ENCODE measurements at regions not wholly inside any gene's neighbourhood (a gene's known extent, or its start where the extent isn't known, plus 50 kb on each side); places are given as distances from the start of the nearest gene placed in this dataset.
"Not testable (repeated sequence)": the region's sequence is repeated elsewhere in the genome, so short reads cannot be mapped to it uniquely, and the experiment has no call there.

DNA sequence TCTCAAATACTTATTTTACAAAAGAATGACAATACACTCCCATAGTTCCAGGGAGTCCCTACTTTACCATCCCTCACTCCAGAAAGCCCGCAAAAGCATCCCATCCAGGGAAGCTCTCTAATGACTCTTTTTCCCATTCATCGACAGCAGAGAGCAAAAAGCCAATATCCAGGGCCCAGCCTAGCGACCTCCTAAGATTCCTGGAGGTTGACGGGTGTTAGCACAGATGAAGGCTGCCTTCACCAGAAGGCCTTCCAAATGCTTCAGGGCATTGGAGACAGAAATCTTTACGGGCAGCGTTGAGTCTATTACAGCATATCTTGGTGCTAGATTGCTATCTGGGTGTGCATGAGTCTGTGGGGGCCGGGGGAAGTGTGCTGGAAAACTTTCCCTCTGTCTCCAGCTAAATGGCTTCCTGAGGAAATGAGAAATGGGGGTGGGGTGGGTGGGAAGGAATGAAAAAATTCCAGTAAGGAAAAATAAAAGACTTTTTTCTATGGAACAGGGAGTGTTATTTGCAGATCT is 136.6 kb downstream of the PROX1 start:
- H3K9me3 ChIP-seq (ENCODE audit: control insufficient read depth, insufficient read depth, low read length), result no peaks in the 10 kb centered on the region

DNA sequence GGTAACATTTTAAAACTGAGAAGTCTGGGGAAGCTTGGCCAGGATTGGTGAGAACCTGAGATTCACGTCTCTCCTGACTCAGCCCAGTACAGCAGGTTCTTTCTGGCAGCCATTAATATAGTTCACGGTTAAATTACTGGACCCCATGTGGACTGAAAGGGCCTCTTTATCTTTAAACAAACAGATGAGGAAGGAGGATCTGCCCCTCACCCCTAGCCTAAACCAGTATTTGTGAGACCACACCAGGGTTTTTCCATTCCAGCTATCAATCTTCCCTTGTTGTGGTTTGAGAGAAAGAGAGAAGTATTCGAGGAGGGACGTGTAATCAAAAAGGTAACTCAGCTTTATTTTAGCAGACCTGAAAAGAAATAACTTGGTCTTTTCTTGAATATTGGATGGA is 137.1 kb downstream of the PROX1 start:
- peaks cover 3% of the 10 kb centered on the region for H3K4me1 ChIP-seq (ENCODE audit: insufficient read depth, low read length)
- no peaks in the 10 kb centered on the region for H3K9me3 ChIP-seq (ENCODE audit: control insufficient read depth, insufficient read depth, low read length)
- H3K36me3 ChIP-seq (ENCODE audit: insufficient read depth, low read length), result no peaks in the 10 kb centered on the region
- no peak overlapping the region for H3K9ac ChIP-seq (ENCODE audit: low read depth, low read length)

More for the DNA sequence above, 136.6 kb downstream of the PROX1 start:
- no peaks in the 10 kb centered on the region for H3K36me3 ChIP-seq (ENCODE audit: insufficient read depth, low read length)
- H3K4me1 ChIP-seq (ENCODE audit: insufficient read depth, low read length), result peaks cover 3% of the 10 kb centered on the region
- no peak overlapping the region for H3K9ac ChIP-seq (ENCODE audit: low read depth, low read length)

DNA sequence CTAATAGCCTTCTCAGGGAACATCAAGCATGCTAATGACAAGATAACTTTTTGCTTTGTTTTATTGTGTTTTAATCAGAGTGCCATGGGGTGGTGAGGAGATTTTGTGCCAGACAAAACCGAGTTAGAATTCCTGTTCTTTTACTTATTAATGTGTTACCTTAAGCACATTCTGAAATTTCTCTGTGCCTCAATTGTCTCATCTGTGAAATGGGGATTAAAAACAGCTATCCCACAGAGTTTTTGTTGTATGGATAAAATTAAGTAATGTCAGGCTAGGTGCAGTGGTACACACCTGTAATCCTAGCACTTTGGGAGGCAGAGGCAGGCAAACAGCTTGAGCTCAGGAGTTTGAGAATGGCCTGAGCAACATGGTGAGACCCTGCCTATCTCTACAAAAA is 138.0 kb downstream of the PROX1 start:
- Histone ChIP-seq H3K4me1 (ENCODE audit: insufficient read depth, low read length) (peaks cover 3% of the 10 kb centered on the region), H3K9me3 (ENCODE audit: control insufficient read depth, insufficient read depth, low read length) (no peaks in the 10 kb centered on the region), H3K36me3 (ENCODE audit: insufficient read depth, low read length) (no peaks in the 10 kb centered on the region), H3K9ac (ENCODE audit: low read depth, low read length) (no peak overlapping the region)

DNA sequence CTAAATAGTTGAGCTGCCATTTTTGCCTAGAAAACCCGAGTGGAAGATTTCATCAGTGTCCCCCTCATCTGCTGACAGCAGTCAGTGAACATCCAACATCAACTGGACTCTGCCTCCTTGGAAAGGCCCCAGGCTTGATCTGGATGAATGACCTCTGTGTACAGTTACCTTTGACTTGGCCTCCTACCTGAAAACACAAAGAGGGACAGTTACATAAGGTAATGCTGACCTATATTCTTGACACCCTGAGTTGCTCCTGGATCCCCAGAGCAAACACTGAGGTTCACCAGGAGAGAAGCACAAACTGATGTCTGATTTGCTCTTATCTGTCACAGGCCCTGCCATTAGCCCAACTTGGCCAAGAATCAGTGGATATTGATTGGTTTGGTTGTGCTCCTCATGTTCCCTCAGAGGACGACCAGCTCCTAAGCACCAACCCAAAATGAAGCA is 138.9 kb downstream of the PROX1 start:
- Histone ChIP-seq H3K9ac (ENCODE audit: low read depth, low read length) (no peak overlapping the region), H3K36me3 (ENCODE audit: insufficient read depth, low read length) (no peaks in the 10 kb centered on the region), H3K9me3 (ENCODE audit: control insufficient read depth, insufficient read depth, low read length) (no peaks in the 10 kb centered on the region), H3K4me1 (ENCODE audit: insufficient read depth, low read length) (peaks cover 3% of the 10 kb centered on the region)

DNA sequence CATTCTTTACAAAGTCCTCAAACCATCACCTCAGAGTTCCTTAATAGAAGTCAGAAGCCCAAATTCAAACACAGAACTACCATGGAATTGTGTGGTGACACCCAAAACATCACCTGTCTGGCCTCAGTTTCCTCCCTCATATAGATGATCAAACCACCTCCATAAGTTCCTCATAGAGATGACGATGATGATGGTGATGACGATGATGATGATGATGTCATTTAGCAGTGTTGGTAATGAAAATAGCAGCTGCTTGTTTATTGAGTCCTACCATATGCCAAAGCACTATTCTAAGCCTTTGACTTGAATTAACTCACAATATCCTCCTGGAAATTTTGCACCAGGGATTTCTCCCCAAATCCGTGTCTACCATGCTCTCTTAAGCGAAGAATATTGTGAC is 139.9 kb downstream of the PROX1 start:
- peaks cover 3% of the 10 kb centered on the region for H3K4me1 ChIP-seq (ENCODE audit: insufficient read depth, low read length)
- no peaks in the 10 kb centered on the region for H3K36me3 ChIP-seq (ENCODE audit: insufficient read depth, low read length)
- no peaks in the 10 kb centered on the region for H3K9me3 ChIP-seq (ENCODE audit: control insufficient read depth, insufficient read depth, low read length)
- H3K9ac ChIP-seq (ENCODE audit: low read depth, low read length), result no peak overlapping the region

DNA sequence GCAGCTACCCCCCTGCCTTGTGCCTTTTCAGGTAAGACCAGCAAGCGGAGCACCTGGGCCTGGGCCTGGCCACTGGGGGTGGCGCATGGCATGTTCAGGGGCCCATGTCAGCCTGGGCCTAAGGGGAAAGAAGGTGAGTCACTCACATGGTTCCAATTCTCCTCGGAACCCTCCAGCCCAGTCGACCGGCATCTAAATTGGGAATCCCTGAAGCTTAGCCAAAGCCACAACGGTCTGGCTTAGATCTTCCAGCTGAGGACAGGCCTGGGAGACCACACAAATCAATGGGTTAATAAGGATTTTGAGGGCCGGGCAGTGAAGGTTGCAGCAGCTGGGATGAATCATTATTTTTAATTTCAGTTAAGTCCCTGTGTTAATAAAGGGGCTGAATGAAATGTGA is 145.1 kb upstream of the SMYD2 start:
- H3K9me3 ChIP-seq (ENCODE audit: control insufficient read depth, insufficient read depth, low read length), result no peaks in the 10 kb centered on the region
- no peak overlapping the region for H3K9ac ChIP-seq (ENCODE audit: low read depth, low read length)
- H3K36me3 ChIP-seq (ENCODE audit: insufficient read depth, low read length), result no peaks in the 10 kb centered on the region
- peaks cover 5% of the 10 kb centered on the region; the same call in 1 of the 2 replicates for H3K4me1 ChIP-seq (ENCODE audit: insufficient read depth, low read length)

DNA sequence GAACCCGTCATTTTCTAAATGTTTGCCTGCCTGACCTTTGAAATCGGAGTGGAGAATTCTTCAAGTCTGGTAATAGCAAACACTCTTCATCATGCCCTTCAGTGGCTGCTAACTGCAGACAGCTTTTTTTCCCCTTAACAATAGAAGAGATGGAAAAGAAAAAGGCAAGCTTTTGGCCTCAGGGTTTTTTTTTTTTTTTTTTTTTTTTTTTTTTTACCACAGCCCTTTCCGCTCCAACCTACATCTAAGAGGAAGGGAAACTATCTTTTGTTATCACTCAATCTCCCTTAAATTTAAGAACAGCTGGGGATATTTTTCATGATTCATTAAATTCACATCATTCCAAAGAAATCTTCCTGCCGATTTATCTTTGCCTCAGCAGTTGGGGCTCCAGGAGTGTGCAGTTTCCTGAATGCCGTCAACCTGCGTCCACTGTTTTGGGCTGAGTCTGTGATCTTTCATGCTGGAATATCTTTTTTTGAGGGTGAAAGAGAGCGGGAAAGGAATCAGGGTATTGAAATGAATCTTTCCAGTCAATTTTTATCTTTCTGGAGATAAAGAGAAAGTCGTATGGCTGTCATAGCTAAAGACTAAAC is 144.5 kb upstream of the SMYD2 start:
- H3K9ac ChIP-seq (ENCODE audit: low read depth, low read length), result no peak overlapping the region
- no peaks in the 10 kb centered on the region for H3K36me3 ChIP-seq (ENCODE audit: insufficient read depth, low read length)
- H3K9me3 ChIP-seq (ENCODE audit: control insufficient read depth, insufficient read depth, low read length), result no peaks in the 10 kb centered on the region
- H3K4me1 ChIP-seq (ENCODE audit: insufficient read depth, low read length), result peaks cover 5% of the 10 kb centered on the region; the same call in 1 of the 2 replicates

DNA sequence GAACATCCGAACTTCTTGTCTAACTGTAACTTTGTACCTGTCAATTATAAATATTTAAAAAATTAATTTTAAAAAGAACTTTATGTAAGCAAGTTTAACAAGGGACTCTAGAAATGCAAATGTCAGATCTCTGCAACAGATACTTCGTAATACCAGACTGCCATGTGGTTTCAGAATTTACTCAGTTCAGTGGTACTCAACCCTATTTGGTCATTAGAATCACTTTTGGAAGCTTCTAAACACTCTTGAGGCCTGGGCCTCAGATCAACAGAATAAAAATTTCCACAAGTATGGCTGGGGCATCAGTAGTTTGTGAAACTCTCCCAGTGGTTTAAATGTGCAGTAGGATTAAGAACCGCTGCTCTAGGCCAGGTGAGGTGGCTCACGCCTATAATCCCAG is 139.5 kb upstream of the SMYD2 start:
- Histone ChIP-seq H3K36me3 (ENCODE audit: insufficient read depth, low read length) (no peaks in the 10 kb centered on the region), H3K9me3 (ENCODE audit: control insufficient read depth, insufficient read depth, low read length) (no peaks in the 10 kb centered on the region), H3K9ac (ENCODE audit: low read depth, low read length) (no peak overlapping the region), H3K4me1 (ENCODE audit: insufficient read depth, low read length) (peaks cover 9% of the 10 kb centered on the region)

DNA sequence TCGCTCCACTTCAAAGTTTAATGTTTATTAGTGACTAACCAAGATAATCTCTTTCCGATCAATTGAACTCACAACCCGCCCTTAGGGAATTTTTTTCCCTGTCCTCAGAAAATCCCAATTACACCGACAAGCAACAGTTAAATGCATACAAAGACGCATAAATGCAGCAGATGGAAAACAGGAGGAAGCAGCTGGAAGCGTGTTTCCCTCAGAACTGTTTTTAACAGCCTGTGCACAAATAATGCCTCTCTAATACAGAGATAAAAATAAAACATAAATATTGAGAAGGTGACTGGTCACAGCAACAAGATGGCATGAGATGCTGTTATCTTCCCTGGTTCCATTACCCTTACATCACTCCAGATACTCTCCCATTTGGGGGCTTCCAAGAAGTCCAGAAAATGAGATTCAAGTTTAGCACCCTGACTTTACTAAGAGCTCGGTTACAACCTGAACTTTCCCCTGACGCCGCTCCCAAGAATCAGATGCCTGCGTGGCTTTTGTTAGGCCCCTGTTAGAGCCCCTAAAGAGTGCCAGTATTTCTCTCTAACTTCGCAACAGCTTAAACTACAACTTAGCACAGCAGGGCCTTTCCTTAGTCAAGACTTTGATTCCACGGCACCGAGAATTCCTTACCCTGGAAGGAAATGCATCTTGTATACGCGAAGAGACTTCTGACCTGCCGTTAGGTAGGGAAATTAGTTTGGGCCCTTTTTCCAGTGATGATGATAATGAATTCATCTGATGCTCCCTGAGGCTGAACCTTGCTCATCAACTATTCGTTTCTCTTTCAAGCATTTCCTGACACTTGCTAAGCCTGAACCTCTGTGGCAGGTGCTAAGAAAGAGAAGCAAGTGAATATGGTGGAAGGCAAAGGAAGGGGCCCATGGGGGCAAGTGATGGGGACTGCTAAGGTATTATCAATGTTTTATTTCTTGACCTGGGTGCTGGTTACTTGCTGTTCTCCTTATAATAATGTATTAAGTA is 137.7 kb upstream of the SMYD2 start:
- H3K9ac ChIP-seq (ENCODE audit: low read depth, low read length), result no peak overlapping the region

DNA sequence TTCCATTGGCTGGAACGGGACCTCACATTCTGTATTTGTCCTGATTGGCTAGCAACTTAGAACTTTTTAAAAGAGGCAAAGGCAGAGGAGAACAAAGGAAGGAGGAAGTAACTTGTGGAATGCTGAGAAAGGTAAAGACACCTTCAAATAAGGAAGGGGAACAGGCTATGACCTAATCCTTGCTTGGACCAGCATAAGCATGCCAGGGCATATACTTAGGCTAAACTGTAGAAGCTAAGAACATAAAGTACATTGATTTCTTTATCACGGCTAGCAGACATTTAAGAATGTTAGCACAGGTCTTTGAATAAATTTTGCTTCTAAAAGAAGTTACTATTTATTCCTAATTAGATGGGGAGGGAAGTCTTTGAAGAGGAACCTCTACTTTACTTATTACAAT is 136.4 kb upstream of the SMYD2 start:
- not testable (repeated sequence) for H3K9me3 ChIP-seq (ENCODE audit: control insufficient read depth, insufficient read depth, low read length); H3K4me1 ChIP-seq (ENCODE audit: insufficient read depth, low read length); H3K9ac ChIP-seq (ENCODE audit: low read depth, low read length); H3K36me3 ChIP-seq (ENCODE audit: insufficient read depth, low read length)

More for the DNA sequence above, 137.7 kb upstream of the SMYD2 start:
- no peaks in the 10 kb centered on the region for H3K36me3 ChIP-seq (ENCODE audit: insufficient read depth, low read length)
- no peaks in the 10 kb centered on the region for H3K9me3 ChIP-seq (ENCODE audit: control insufficient read depth, insufficient read depth, low read length)
- peaks cover 9% of the 10 kb centered on the region for H3K4me1 ChIP-seq (ENCODE audit: insufficient read depth, low read length)

DNA sequence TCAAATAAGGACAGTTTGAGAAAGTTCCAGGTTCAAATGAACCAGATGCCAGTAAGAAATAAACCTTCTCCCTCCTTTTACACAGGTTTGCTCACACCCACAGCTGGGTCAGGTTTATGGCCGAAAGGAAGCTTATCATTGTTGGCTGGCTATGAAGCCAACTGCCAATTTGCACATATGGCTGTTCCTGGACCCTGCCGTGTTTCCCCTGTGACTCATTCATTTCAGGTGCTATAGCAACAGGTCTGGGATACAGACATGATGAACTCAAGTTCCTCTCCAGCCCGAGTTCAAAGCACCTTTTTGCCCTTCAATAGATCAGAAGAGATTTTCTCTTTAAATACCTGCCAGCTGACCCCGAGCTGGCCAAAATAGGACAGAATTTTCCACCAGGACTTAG is 134.4 kb upstream of the SMYD2 start:
- H3K4me1 ChIP-seq (ENCODE audit: insufficient read depth, low read length), result peaks cover 9% of the 10 kb centered on the region
- H3K9me3 ChIP-seq (ENCODE audit: control insufficient read depth, insufficient read depth, low read length), result no peaks in the 10 kb centered on the region
- H3K9ac ChIP-seq (ENCODE audit: low read depth, low read length), result no peak overlapping the region
- H3K36me3 ChIP-seq (ENCODE audit: insufficient read depth, low read length), result no peaks in the 10 kb centered on the region

DNA sequence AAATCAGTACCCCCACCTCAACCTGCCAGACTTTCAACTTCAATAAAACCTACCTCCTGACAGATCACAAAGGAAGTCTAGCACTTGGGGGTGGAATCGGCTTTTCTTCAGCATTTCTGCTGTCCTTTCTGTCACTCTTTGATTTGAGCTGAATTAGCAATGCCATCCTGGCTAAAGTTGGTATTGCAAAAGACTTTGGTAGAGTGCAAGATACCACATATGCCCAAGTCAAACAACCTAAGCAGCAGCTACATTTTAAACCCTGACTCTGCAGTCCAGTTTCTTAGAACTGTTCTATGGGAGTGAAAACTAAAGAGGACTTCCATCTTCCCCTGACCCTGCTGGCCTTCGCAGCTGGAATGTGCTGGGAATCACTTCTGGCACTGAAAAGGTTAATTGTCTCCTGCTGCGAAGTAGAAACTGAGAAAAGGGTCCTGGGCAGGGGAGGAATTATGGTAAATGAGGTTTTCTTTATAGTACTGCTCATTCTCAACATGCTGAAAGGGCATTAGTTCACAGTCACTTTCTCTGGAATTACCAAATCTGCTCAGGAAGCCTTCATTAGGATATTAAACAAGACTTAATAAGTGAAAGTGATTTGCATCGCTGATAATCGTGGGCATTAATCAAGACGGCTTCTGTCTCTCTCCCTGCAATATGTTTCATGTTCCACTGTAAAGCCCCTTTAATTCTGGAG is 126.2 kb upstream of the SMYD2 start:
- H3K4me1 ChIP-seq (ENCODE audit: insufficient read depth, low read length), result peaks cover 19% of the 10 kb centered on the region
- H3K9me3 ChIP-seq (ENCODE audit: control insufficient read depth, insufficient read depth, low read length), result no peaks in the 10 kb centered on the region
- H3K36me3 ChIP-seq (ENCODE audit: insufficient read depth, low read length), result no peaks in the 10 kb centered on the region
- H3K9ac ChIP-seq (ENCODE audit: low read depth, low read length), result no peak overlapping the region

DNA sequence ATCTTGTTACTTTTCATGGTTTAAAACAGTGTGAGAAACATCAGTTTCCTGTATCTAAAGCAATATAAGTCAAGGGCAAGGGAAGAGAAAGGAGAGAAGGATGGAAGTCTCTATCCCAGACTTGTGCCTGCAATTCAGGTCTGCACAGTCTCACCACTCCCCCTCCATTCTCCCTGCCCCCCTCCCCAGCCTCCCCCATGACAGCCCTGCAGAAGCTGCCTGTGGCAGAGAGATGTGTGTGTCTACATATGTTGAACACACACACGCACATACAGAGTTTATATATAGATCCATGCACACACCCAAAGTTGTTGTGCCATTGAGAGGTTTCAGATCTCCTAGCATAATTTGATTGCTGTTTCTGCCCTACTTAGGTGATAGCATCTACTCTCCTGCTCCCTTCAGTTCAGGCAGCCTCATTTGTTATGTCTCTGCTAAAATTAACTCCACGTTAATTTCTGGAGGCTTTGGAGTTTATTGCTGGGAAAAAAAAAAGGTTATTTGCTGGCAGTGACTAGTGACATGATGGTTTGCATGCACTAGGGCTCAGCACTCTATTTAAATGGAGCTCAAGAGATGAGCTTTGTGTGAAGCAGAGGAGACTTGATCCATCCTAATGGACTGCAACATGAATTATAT is 124.9 kb upstream of the SMYD2 start:
- peaks cover 19% of the 10 kb centered on the region for H3K4me1 ChIP-seq (ENCODE audit: insufficient read depth, low read length)
- H3K9ac ChIP-seq (ENCODE audit: low read depth, low read length), result no peak overlapping the region
- H3K36me3 ChIP-seq (ENCODE audit: insufficient read depth, low read length), result no peaks in the 10 kb centered on the region
- no peaks in the 10 kb centered on the region for H3K9me3 ChIP-seq (ENCODE audit: control insufficient read depth, insufficient read depth, low read length)

DNA sequence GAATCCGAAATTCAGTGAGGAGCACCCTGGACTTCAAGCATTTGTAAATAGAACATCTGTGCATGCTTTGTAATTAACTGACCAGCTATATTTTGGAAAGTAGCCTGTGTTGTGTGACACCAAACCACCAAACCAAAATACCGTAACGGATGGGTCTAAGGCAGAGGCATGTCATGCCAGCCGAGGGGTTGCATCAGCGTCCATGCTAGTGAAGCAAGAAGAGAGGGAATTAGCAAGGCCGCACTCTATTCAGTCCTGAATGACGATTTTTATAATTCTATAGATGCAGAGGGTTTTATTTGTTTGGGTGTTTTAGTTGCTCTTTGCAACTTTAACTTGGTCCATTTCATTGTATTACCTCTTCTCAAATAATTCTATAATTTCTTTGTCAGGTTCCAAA is 116.8 kb upstream of the SMYD2 start:
- no peaks in the 10 kb centered on the region; the same call in 1 of the 2 replicates for H3K4me1 ChIP-seq (ENCODE audit: insufficient read depth, low read length)
- H3K36me3 ChIP-seq (ENCODE audit: insufficient read depth, low read length), result no peaks in the 10 kb centered on the region
- no peak overlapping the region for H3K9ac ChIP-seq (ENCODE audit: low read depth, low read length)
- no peaks in the 10 kb centered on the region for H3K9me3 ChIP-seq (ENCODE audit: control insufficient read depth, insufficient read depth, low read length)

All from ES-I3 (cell line).